ENCODE measurements at regions not wholly inside any gene's neighbourhood (a gene's known extent, or its start where the extent isn't known, plus 50 kb on each side); places are given as distances from the start of the nearest gene placed in this dataset.
A peak's percentile ranks its signal among the peaks of the same experiment; 100 is the strongest.
"Not testable (repeated sequence)": the region's sequence is repeated elsewhere in the genome, so short reads cannot be mapped to it uniquely, and the experiment has no call there.

GRCh38 chr2:111471791-111472530 lies 351.2 kb downstream of the BCL2L11 start:
- POLR2A ChIA-PET; H3K36me3 ChIP-seq (ENCODE audit: control insufficient read depth in 2 of 2, extremely low read depth in 1 of 2, insufficient read depth in 2 of 2, low read length in 2 of 2); BruUV-seq (replicated peaks); DNase-seq (ENCODE audit: low read depth, low spot score); CTCF ChIA-PET; H3K4me1 ChIP-seq (ENCODE audit: control insufficient read depth, extremely low read depth, insufficient read depth, low read length); H3K9me1 ChIP-seq (replicated peaks; ENCODE audit: control insufficient read depth, extremely low read depth, insufficient read depth, low read length); intact Hi-C loops (cut with micrococcal nuclease); H4K20me1 ChIP-seq (replicated peaks; ENCODE audit: control insufficient read depth, extremely low read depth, insufficient read depth, low read length); H3K4me2 ChIP-seq (ENCODE audit: insufficient read depth, low read length); H3K4me3 ChIP-seq (replicated peaks in 1 of 3; ENCODE audit: insufficient read depth in 1 of 3, low read depth in 1 of 3, low read length in 3 of 3); dilution Hi-C loops (cut with MboI; ENCODE audit: extremely low pct_ligation_motif_present, low sequenced_read_pairs); H2AFZ ChIP-seq (ENCODE audit: low read depth, low read length); H3K9ac ChIP-seq (replicated peaks; ENCODE audit: extremely low read depth, insufficient read depth, low read length); H3K27me3 ChIP-seq (ENCODE audit: control insufficient read depth in 2 of 2, insufficient read depth in 2 of 2, low read length in 2 of 2); FAIRE-seq; H3K9me3 ChIP-seq (replicated peaks; ENCODE audit: control insufficient read depth, insufficient read depth, low read length); H3K27ac ChIP-seq (ENCODE audit: insufficient read depth, low read depth, low read length): not testable (repeated sequence)
- H3K79me2 ChIP-seq (ENCODE audit: control insufficient read depth, insufficient read depth, low read length): peaks cover 61% of the 10 kb centered on the region

DNA sequence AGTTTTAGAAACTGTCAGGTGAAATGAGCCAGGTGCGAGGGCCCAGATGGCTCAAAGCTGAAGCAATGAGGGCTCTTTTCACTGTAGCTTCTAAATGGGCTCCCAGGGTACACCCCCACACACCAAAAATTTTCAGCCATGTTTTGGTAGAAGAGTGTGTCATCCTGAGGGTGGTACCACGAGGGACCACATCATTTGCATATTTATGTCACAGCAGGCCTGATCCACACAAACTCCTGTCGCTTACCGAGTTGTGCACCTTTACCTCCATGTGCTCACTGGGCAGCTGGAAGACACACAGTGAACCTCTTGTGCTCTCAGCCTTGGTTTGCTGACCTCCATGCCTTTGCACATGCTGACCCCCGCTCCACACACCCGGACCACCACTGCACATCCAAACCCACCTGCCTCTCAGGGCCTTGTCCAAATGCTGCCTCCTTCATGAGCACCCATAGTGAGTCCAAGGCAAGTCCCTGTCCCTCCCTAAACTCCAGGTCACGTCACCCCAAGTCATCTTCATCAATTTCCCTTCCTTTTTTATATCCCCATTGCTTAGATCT lies 352.2 kb downstream of the BCL2L11 start:
- not testable (repeated sequence) for BruUV-seq (replicated peaks); H3K27ac ChIP-seq (ENCODE audit: insufficient read depth, low read depth, low read length)
- H3K79me2 ChIP-seq (ENCODE audit: control insufficient read depth, insufficient read depth, low read length): peaks cover 58% of the 10 kb centered on the region

DNA sequence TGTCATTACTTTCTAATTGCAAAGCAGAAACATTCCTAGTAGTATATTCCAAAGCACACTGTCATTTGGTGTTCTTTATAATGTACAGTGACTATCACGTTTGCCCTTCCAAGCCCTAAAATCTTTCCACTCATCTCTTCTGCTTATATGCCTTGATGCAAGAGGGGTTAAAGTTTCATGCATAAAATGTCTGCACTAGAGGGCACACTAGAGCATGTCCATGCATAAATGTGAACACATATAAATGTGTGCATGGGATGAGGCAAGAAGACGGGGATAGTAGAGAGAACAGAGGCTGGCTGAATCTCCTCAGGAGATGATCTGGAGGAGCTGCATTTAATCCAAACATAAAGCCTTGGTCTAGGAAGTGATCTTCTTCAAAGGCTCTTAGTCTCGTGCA lies 352.8 kb downstream of the BCL2L11 start:
- CTCF ChIA-PET; H3K4me1 ChIP-seq (ENCODE audit: control insufficient read depth, extremely low read depth, insufficient read depth, low read length); H3K27ac ChIP-seq (ENCODE audit: insufficient read depth, low read depth, low read length); H3K4me3 ChIP-seq (replicated peaks in 1 of 3; ENCODE audit: insufficient read depth in 1 of 3, low read depth in 1 of 3, low read length in 3 of 3); intact Hi-C loops (cut with micrococcal nuclease); dilution Hi-C loops (cut with MboI; ENCODE audit: extremely low pct_ligation_motif_present, low sequenced_read_pairs); H3K9me1 ChIP-seq (replicated peaks; ENCODE audit: control insufficient read depth, extremely low read depth, insufficient read depth, low read length); H3K9me3 ChIP-seq (replicated peaks; ENCODE audit: control insufficient read depth, insufficient read depth, low read length); DNase-seq (ENCODE audit: low read depth, low spot score); H3K36me3 ChIP-seq (ENCODE audit: control insufficient read depth in 2 of 2, extremely low read depth in 1 of 2, insufficient read depth in 2 of 2, low read length in 2 of 2); H3K4me2 ChIP-seq (ENCODE audit: insufficient read depth, low read length); H4K20me1 ChIP-seq (replicated peaks; ENCODE audit: control insufficient read depth, extremely low read depth, insufficient read depth, low read length); H3K27me3 ChIP-seq (ENCODE audit: control insufficient read depth in 2 of 2, insufficient read depth in 2 of 2, low read length in 2 of 2); POLR2A ChIA-PET; BruUV-seq (replicated peaks); H3K9ac ChIP-seq (replicated peaks; ENCODE audit: extremely low read depth, insufficient read depth, low read length); H2AFZ ChIP-seq (ENCODE audit: low read depth, low read length): not testable (repeated sequence)
- H3K79me2 ChIP-seq (ENCODE audit: control insufficient read depth, insufficient read depth, low read length): peaks cover 59% of the 10 kb centered on the region
- peak; percentile 67 for FAIRE-seq

More for the DNA sequence above, 352.2 kb downstream of the BCL2L11 start:
- H3K9me1 ChIP-seq (replicated peaks; ENCODE audit: control insufficient read depth, extremely low read depth, insufficient read depth, low read length); H3K4me3 ChIP-seq (replicated peaks in 1 of 3; ENCODE audit: insufficient read depth in 1 of 3, low read depth in 1 of 3, low read length in 3 of 3); H3K9ac ChIP-seq (replicated peaks; ENCODE audit: extremely low read depth, insufficient read depth, low read length); H3K27me3 ChIP-seq (ENCODE audit: control insufficient read depth in 2 of 2, insufficient read depth in 2 of 2, low read length in 2 of 2); intact Hi-C loops (cut with micrococcal nuclease); CTCF ChIA-PET; H3K4me2 ChIP-seq (ENCODE audit: insufficient read depth, low read length); FAIRE-seq; H3K9me3 ChIP-seq (replicated peaks; ENCODE audit: control insufficient read depth, insufficient read depth, low read length); DNase-seq (ENCODE audit: low read depth, low spot score); POLR2A ChIA-PET; dilution Hi-C loops (cut with MboI; ENCODE audit: extremely low pct_ligation_motif_present, low sequenced_read_pairs); H4K20me1 ChIP-seq (replicated peaks; ENCODE audit: control insufficient read depth, extremely low read depth, insufficient read depth, low read length); H3K4me1 ChIP-seq (ENCODE audit: control insufficient read depth, extremely low read depth, insufficient read depth, low read length); H3K36me3 ChIP-seq (ENCODE audit: control insufficient read depth in 2 of 2, extremely low read depth in 1 of 2, insufficient read depth in 2 of 2, low read length in 2 of 2); H2AFZ ChIP-seq (ENCODE audit: low read depth, low read length): not testable (repeated sequence)

- H3K9me3 ChIP-seq (replicated peaks; ENCODE audit: control insufficient read depth, insufficient read depth, low read length); H3K9ac ChIP-seq (replicated peaks; ENCODE audit: extremely low read depth, insufficient read depth, low read length); BruUV-seq (replicated peaks); H3K27ac ChIP-seq (ENCODE audit: insufficient read depth, low read depth, low read length); intact Hi-C loops (cut with micrococcal nuclease); H3K9me1 ChIP-seq (replicated peaks; ENCODE audit: control insufficient read depth, extremely low read depth, insufficient read depth, low read length); H3K36me3 ChIP-seq (ENCODE audit: control insufficient read depth in 2 of 2, extremely low read depth in 1 of 2, insufficient read depth in 2 of 2, low read length in 2 of 2); H3K4me1 ChIP-seq (ENCODE audit: control insufficient read depth, extremely low read depth, insufficient read depth, low read length); H4K20me1 ChIP-seq (replicated peaks; ENCODE audit: control insufficient read depth, extremely low read depth, insufficient read depth, low read length); DNase-seq (ENCODE audit: low read depth, low spot score); dilution Hi-C loops (cut with MboI; ENCODE audit: extremely low pct_ligation_motif_present, low sequenced_read_pairs); H3K4me3 ChIP-seq (replicated peaks in 1 of 3; ENCODE audit: insufficient read depth in 1 of 3, low read depth in 1 of 3, low read length in 3 of 3); H2AFZ ChIP-seq (ENCODE audit: low read depth, low read length); H3K27me3 ChIP-seq (ENCODE audit: control insufficient read depth in 2 of 2, insufficient read depth in 2 of 2, low read length in 2 of 2); H3K4me2 ChIP-seq (ENCODE audit: insufficient read depth, low read length); CTCF ChIA-PET; FAIRE-seq; POLR2A ChIA-PET: not testable (repeated sequence)
- peaks cover 63% of the 10 kb centered on the region for H3K79me2 ChIP-seq (ENCODE audit: control insufficient read depth, insufficient read depth, low read length)
Measured at GRCh38 chr2:111474198-111474705, 353.5 kb downstream of the BCL2L11 start.
